IMR-90 (cell line): ENCODE measurements at regions not wholly inside any gene's neighbourhood (a gene's known extent, or its start where the extent isn't known, plus 50 kb on each side); places are given as distances from the start of the nearest gene placed in this dataset.

Experiments used
- BHLHE40 ChIP-seq: fragments of 150-350 bp; IDR thresholded peaks from 2 replicates; pipeline ENCODE4 v1.6.1; 2016; ENCODE audit warnings: mild to moderate bottlenecking, low read depth, low read length
- CTCF ChIP-seq: conservative IDR thresholded peaks from 2 replicates; pipeline ENCODE4 v1.5.1; 2012; ENCODE audit warnings: mild to moderate bottlenecking, low read depth, low read length, improper control_type of control experiment
- ELK1 ChIP-seq: fragments of 150-350 bp; IDR thresholded peaks from 2 replicates; pipeline ENCODE4 v1.6.1; 2016; ENCODE audit warnings: low read depth, mild to moderate bottlenecking, low read length, moderate library complexity, borderline replicate concordance
- FOS ChIP-seq: fragments of 150-350 bp; IDR thresholded peaks from 2 replicates; pipeline ENCODE4 v1.6.1; 2016; ENCODE audit warnings: low read depth, low read length
- NFE2L2 ChIP-seq: fragments of 150-350 bp; IDR thresholded peaks from 2 replicates; pipeline ENCODE4 v1.6.1; 2016; ENCODE audit warnings: low read depth, mild to moderate bottlenecking, low read length
- POLR2A ChIP-seq: IDR thresholded peaks from 2 replicates; pipeline ENCODE4 v1.6.1; 2012; ENCODE audit warnings: mild to moderate bottlenecking, low read depth, low read length
- RAD21 ChIP-seq: IDR thresholded peaks from 2 replicates; pipeline ENCODE4 v1.6.1; 2012; ENCODE audit warnings: low read length, improper control_type of control experiment
- RCOR1 ChIP-seq: IDR thresholded peaks from 2 replicates; pipeline ENCODE4 v1.6.1; 2012; ENCODE audit warnings: mild to moderate bottlenecking, low read length, improper control_type of control experiment; ENCODE audit not compliant: insufficient replicate concordance
- USF2 ChIP-seq: fragments of 150-350 bp; IDR thresholded peaks from 2 replicates; pipeline ENCODE4 v1.6.1; 2017; ENCODE audit warnings: mild to moderate bottlenecking, antibody characterized with exemption, low read length, low read depth

DNA sequence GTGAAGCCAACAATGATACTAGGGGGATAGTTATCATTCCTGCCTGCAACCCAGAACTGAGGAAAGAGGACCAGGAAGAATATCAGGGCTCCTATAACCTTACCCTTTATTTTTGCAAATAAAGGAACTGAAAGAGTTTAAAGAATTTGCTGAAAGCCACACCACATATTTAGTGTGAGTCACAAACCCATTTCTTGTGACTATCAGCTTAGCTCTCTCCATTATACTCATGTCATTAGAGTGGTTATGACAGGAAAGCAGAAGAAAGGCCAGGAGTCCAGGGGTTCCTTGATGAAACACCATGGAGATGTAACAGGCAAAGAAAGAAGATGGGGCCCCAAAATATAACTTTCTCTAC, 141.1 kb upstream of the SAMSN1 start:
- TF ChIP-seq BHLHE40 (no peak), RAD21 (no peak), CTCF (no peak), RCOR1 (no peak), ELK1 (no peak), NFE2L2 (no peak), POLR2A (no peak), USF2 (no peak), FOS (no peak)
